ENCODE measurements at regions not wholly inside any gene's neighbourhood (a gene's known extent, or its start where the extent isn't known, plus 50 kb on each side); places are given as distances from the start of the nearest gene placed in this dataset.

DNA sequence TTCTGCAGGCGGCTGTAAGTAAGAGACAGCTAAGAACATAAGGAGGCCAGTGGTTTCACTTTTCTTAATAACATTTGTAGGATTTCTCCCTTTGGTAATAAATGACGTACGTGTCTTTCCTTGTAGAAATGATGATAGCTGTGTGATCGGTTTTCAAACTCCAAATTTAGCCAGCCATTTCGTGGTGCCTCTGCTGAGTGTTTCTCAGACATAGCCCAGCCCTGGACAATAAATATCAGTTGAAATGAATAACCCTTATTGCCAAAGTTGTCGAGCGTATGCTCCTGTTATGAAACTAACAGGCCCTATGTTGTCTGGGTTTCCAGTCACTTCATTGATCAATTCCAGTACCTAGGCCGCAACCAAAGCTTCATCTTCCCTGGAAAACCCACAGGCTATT lies 75.0 kb upstream of the MSX2 start:
- Histone ChIP-seq H2AFZ (ENCODE audit: low read length) (no peak overlapping the region), H3K36me3 (ENCODE audit: control insufficient read depth, insufficient read depth, low read length) (no peaks in the 10 kb centered on the region), H3K4me3 (replicated peaks in 1 of 4; ENCODE audit: control extremely low read depth in 1 of 4, insufficient read depth in 1 of 4, low read depth in 3 of 4, low read length in 4 of 4) (no peak overlapping the region), H4K20me1 (ENCODE audit: control insufficient read depth, extremely low read depth, insufficient read depth, low read length) (no peaks in the 10 kb centered on the region), H3K9ac (ENCODE audit: insufficient read depth, low read length) (no peak overlapping the region), H3K9me3 (ENCODE audit: control insufficient read depth, insufficient read depth, low read depth, low read length) (no peaks in the 10 kb centered on the region), H3K4me2 (ENCODE audit: extremely low read depth, insufficient read depth, low read length) (no peak overlapping the region), H3K27me3 (ENCODE audit: control insufficient read depth, insufficient read depth, low read length) (no peaks in the 10 kb centered on the region), H3K4me1 (ENCODE audit: control insufficient read depth, extremely low read depth, insufficient read depth, low read length) (no peaks in the 10 kb centered on the region), H3K27ac (ENCODE audit: insufficient read depth, low read length) (no peak overlapping the region), H3K79me2 (ENCODE audit: control insufficient read depth, insufficient read depth, low read length) (no peaks in the 10 kb centered on the region)
- TF ChIP-seq, protein P1, sequence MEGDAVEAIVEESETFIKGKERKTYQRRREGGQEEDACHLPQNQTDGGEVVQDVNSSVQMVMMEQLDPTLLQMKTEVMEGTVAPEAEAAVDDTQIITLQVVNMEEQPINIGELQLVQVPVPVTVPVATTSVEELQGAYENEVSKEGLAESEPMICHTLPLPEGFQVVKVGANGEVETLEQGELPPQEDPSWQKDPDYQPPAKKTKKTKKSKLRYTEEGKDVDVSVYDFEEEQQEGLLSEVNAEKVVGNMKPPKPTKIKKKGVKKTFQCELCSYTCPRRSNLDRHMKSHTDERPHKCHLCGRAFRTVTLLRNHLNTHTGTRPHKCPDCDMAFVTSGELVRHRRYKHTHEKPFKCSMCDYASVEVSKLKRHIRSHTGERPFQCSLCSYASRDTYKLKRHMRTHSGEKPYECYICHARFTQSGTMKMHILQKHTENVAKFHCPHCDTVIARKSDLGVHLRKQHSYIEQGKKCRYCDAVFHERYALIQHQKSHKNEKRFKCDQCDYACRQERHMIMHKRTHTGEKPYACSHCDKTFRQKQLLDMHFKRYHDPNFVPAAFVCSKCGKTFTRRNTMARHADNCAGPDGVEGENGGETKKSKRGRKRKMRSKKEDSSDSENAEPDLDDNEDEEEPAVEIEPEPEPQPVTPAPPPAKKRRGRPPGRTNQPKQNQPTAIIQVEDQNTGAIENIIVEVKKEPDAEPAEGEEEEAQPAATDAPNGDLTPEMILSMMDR (conservative IDR thresholded peaks at IDR 0.05 in 1 of 2, IDR thresholded peaks at IDR 0.05 in 1 of 2; ENCODE audit: low read depth in 1 of 2, low read length in 2 of 2): no peak
- no peak for TF ChIP-seq EZH2 (IDR thresholded peaks at IDR 0.05; ENCODE audit: low read length, missing control alignments)
- peak in 1 of 2 donors; percentile 8 for DNase-seq (ENCODE audit: low read depth in 2 of 2)

DNA sequence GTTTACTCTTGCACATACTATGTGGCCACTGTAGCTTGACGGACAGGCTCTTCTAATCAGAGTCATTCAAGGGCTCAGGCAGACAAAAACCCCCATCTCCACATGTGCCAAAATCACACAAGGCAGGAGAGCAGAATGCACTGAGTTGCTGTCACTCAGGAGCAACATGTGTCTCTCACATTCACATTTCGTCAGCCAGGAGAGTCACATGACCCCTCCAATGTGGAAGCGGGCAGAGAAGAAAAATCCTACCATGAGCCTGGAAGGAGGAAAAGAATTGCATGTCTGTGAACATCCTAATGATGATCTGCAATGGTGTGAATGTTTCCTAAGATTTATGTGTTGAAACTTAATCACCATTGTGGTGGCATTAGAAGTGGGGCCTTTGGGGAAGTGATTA lies 69.9 kb upstream of the MSX2 start:
- Histone ChIP-seq H3K4me1 (ENCODE audit: control insufficient read depth, extremely low read depth, insufficient read depth, low read length) (no peaks in the 10 kb centered on the region), H4K20me1 (ENCODE audit: control insufficient read depth, extremely low read depth, insufficient read depth, low read length) (no peaks in the 10 kb centered on the region), H2AFZ (ENCODE audit: low read length) (no peak overlapping the region), H3K9ac (ENCODE audit: insufficient read depth, low read length) (no peak overlapping the region), H3K36me3 (ENCODE audit: control insufficient read depth, insufficient read depth, low read length) (no peaks in the 10 kb centered on the region), H3K4me3 (replicated peaks in 1 of 4; ENCODE audit: control extremely low read depth in 1 of 4, insufficient read depth in 1 of 4, low read depth in 3 of 4, low read length in 4 of 4) (no peak overlapping the region), H3K4me2 (ENCODE audit: extremely low read depth, insufficient read depth, low read length) (no peak overlapping the region), H3K27ac (ENCODE audit: insufficient read depth, low read length) (no peak overlapping the region), H3K79me2 (ENCODE audit: control insufficient read depth, insufficient read depth, low read length) (no peaks in the 10 kb centered on the region), H3K9me3 (ENCODE audit: control insufficient read depth, insufficient read depth, low read depth, low read length) (no peaks in the 10 kb centered on the region), H3K27me3 (ENCODE audit: control insufficient read depth, insufficient read depth, low read length) (no peaks in the 10 kb centered on the region)
- DNase-seq (ENCODE audit: low read depth in 2 of 2): no peak
- TF ChIP-seq, protein P1 (conservative IDR thresholded peaks at IDR 0.05 in 1 of 2, IDR thresholded peaks at IDR 0.05 in 1 of 2; ENCODE audit: low read depth in 1 of 2, low read length in 2 of 2): no peak
- no peak for TF ChIP-seq EZH2 (IDR thresholded peaks at IDR 0.05; ENCODE audit: low read length, missing control alignments)

DNA sequence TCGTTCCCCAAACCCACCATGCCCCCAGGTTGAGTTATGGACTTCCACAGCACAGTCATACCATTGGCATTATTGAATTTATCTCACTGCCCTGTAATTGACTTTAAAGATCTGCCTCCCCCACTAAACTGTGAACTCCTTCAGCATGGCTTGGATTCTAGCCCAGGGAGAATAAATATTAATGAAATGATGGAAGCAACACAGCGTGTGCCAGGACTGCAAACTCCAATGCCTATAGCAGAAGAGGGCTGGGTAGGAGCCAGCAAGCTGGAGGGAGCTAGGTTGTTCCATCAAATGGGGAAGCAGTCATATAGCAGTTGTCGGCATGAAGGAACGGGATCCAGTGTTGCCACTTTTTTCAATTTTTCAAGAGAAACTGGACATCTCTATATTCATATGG lies 69.0 kb upstream of the MSX2 start:
- Histone ChIP-seq H3K4me3 (replicated peaks in 1 of 4; ENCODE audit: control extremely low read depth in 1 of 4, insufficient read depth in 1 of 4, low read depth in 3 of 4, low read length in 4 of 4) (no peak overlapping the region), H3K9me3 (ENCODE audit: control insufficient read depth, insufficient read depth, low read depth, low read length) (no peaks in the 10 kb centered on the region), H2AFZ (ENCODE audit: low read length) (no peak overlapping the region), H3K27me3 (ENCODE audit: control insufficient read depth, insufficient read depth, low read length) (no peaks in the 10 kb centered on the region), H3K36me3 (ENCODE audit: control insufficient read depth, insufficient read depth, low read length) (no peaks in the 10 kb centered on the region), H3K4me2 (ENCODE audit: extremely low read depth, insufficient read depth, low read length) (no peak overlapping the region), H3K9ac (ENCODE audit: insufficient read depth, low read length) (no peak overlapping the region), H3K4me1 (ENCODE audit: control insufficient read depth, extremely low read depth, insufficient read depth, low read length) (no peaks in the 10 kb centered on the region), H3K79me2 (ENCODE audit: control insufficient read depth, insufficient read depth, low read length) (no peaks in the 10 kb centered on the region), H3K27ac (ENCODE audit: insufficient read depth, low read length) (no peak overlapping the region), H4K20me1 (ENCODE audit: control insufficient read depth, extremely low read depth, insufficient read depth, low read length) (no peaks in the 10 kb centered on the region)
- peak in 1 of 2 donors; percentile 28 for DNase-seq (ENCODE audit: low read depth in 2 of 2)
- TF ChIP-seq, protein P1 (conservative IDR thresholded peaks at IDR 0.05 in 1 of 2, IDR thresholded peaks at IDR 0.05 in 1 of 2; ENCODE audit: low read depth in 1 of 2, low read length in 2 of 2): no peak
- TF ChIP-seq EZH2 (IDR thresholded peaks at IDR 0.05; ENCODE audit: low read length, missing control alignments): no peak
